RWPE1 (cell line): ENCODE measurements at regions not wholly inside any gene's neighbourhood (a gene's known extent, or its start where the extent isn't known, plus 50 kb on each side); places are given as distances from the start of the nearest gene placed in this dataset.

Source experiments
- CTCF ChIA-PET: fragments of 350-600 bp; sonication (Branson Sonifier 250); formaldehyde crosslinking; extraction: SDS; loops from one replicate; lab custom pipeline; 2021; lab: Yijun Ruan, JAX
- POLR2A ChIA-PET: fragments of 400-600 bp; formaldehyde crosslinking; extraction: SDS; loops from one replicate; lab custom pipeline; 2020; ENCODE audit warnings: antibody characterized with exemption; ENCODE audit not compliant: low non-redundant PET; lab: Yijun Ruan, JAX
- DNase-seq: peaks from one replicate; pipeline ENCODE4 v3.0.0; 2012; ENCODE audit warnings: low spot score
- H3K27ac ChIP-seq: fragments of 450-650 bp; 2 replicates; pipeline ENCODE4 v1.5.1; 2017
- CTCF ChIP-seq: fragments of 450-650 bp; conservative IDR thresholded peaks from 2 replicates; pipeline ENCODE4 v1.5.1; 2017; ENCODE audit warnings: low read depth, mild to moderate bottlenecking

GRCh38 chr6:44511126-44511525 is 123.6 kb downstream of the CDC5L start:
- POLR2A ChIA-PET = no interaction called here

GRCh38 chr6:44512868-44513741 is 125.6 kb downstream of the CDC5L start:
- H3K27ac ChIP-seq = no peak overlapping the region
- no peak for DNase-seq
- POLR2A ChIA-PET = no interaction called here
- no peak for TF ChIP-seq CTCF
- CTCF ChIA-PET = interaction anchor here (0.6 kb wide), 1 partner anchor 37 kb away, joined by 3 read pairs; no protein-coding TSS in a partner anchor

More at GRCh38 chr6:44511126-44511525, 123.6 kb downstream of the CDC5L start:
- DNase-seq = no peak
- no peak for TF ChIP-seq CTCF
- H3K27ac ChIP-seq = no peak overlapping the region
- CTCF ChIA-PET = interaction anchor here (1.5 kb wide), 1 partner anchor 36 kb away, joined by 4 read pairs; no protein-coding TSS in a partner anchor

GRCh38 chr6:44514085-44514484 is 126.6 kb downstream of the CDC5L start:
- ChIA-PET CTCF (no interaction called here), POLR2A (no interaction called here)
- no peak for DNase-seq
- TF ChIP-seq CTCF = no peak
- no peak overlapping the region for H3K27ac ChIP-seq

- no peak for DNase-seq
- CTCF ChIA-PET = interaction anchor here (0.6 kb wide), 1 partner anchor 81 kb away, joined by 3 read pairs; no protein-coding TSS in a partner anchor
- POLR2A ChIA-PET = no interaction called here
- TF ChIP-seq CTCF = no peak
- no peak overlapping the region for H3K27ac ChIP-seq
These were observed 127.2 kb downstream of the CDC5L start for GRCh38 chr6:44514576-44515193.

GRCh38 chr6:44522871-44523270 is 135.4 kb downstream of the CDC5L start:
- no peak overlapping the region for H3K27ac ChIP-seq
- no peak for TF ChIP-seq CTCF
- ChIA-PET POLR2A (no interaction called here), CTCF (no interaction called here)
- DNase-seq = no peak

- H3K27ac ChIP-seq = no peak overlapping the region
- POLR2A ChIA-PET = no interaction called here
- no peak for TF ChIP-seq CTCF
- DNase-seq = no peak
- CTCF ChIA-PET = interaction anchor here (0.6 kb wide), 1 partner anchor 8 kb away, joined by 3 read pairs; no protein-coding TSS in a partner anchor
These were observed 137.1 kb downstream of the CDC5L start for GRCh38 chr6:44524476-44525227.
